ENCODE measurements at regions not wholly inside any gene's neighbourhood (a gene's known extent, or its start where the extent isn't known, plus 50 kb on each side); places are given as distances from the start of the nearest gene placed in this dataset.

DNA sequence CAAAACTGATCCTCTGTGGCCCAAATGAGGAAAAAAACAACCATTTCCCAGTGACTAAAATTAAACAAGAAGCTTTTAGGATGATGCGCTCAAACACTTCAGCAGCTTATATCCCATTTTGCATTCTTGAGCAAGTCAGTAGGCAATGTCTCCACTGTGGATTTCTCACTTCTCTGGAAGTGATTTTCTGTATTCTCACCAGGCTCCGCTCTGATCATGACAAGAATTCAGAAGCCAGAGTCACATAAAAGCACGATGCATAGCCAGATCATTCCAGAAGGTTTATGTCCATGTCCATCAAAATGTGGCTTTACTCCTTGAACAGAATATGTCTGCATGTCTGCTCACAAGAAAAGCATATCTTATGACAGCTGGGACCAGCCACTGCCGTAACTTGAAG lies 481.4 kb downstream of the ADRA2A start:
- TF ChIP-seq POLR2A (IDR thresholded peaks at IDR 0.05) (no peak), POLR2AphosphoS5 (IDR thresholded peaks at IDR 0.05) (no peak)
- TF ChIP-seq, protein P1, sequence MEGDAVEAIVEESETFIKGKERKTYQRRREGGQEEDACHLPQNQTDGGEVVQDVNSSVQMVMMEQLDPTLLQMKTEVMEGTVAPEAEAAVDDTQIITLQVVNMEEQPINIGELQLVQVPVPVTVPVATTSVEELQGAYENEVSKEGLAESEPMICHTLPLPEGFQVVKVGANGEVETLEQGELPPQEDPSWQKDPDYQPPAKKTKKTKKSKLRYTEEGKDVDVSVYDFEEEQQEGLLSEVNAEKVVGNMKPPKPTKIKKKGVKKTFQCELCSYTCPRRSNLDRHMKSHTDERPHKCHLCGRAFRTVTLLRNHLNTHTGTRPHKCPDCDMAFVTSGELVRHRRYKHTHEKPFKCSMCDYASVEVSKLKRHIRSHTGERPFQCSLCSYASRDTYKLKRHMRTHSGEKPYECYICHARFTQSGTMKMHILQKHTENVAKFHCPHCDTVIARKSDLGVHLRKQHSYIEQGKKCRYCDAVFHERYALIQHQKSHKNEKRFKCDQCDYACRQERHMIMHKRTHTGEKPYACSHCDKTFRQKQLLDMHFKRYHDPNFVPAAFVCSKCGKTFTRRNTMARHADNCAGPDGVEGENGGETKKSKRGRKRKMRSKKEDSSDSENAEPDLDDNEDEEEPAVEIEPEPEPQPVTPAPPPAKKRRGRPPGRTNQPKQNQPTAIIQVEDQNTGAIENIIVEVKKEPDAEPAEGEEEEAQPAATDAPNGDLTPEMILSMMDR (IDR thresholded peaks at IDR 0.05): no peak
